Thyroid gland (tissue), 4 donors: ENCODE measurements at regions not wholly inside any gene's neighbourhood (a gene's known extent, or its start where the extent isn't known, plus 50 kb on each side); places are given as distances from the start of the nearest gene placed in this dataset.

ENCODE experiments used
- DNase-seq, 2 donors: peaks; one replicate each; pipeline ENCODE4 v3.0.0-alpha.2; 2019
- H3K27ac ChIP-seq, 3 donors: fragments of 200-600 bp; sonication (generic); 1 replicate in 2 of 3; 2 replicates in 1 of 3; pipeline ENCODE4 v1.5.1; 2016 to 2019; ENCODE audit warnings: mild to moderate bottlenecking in 1 of 3, moderate library complexity in 1 of 3
- H3K27me3 ChIP-seq: fragments of 200-600 bp; sonication (generic); one replicate; pipeline ENCODE4 v1.5.1; 2019
- H3K36me3 ChIP-seq, 2 donors: fragments of 200-600 bp; sonication (generic); one replicate each; pipeline ENCODE4 v1.5.1; 2016 to 2019
- H3K4me1 ChIP-seq, 2 donors: fragments of 200-600 bp; sonication (generic); one replicate each; pipeline ENCODE4 v1.5.1; 2017 to 2019
- H3K4me3 ChIP-seq, 3 donors: fragments of 200-600 bp; sonication (generic); replicated peaks in 1 of 3; 1 replicate in 2 of 3; 2 replicates in 1 of 3; pipeline ENCODE4 v1.5.1; 2016; ENCODE audit warnings: mild to moderate bottlenecking in 1 of 3
- H3K9me3 ChIP-seq: fragments of 200-600 bp; sonication (generic); one replicate; pipeline ENCODE4 v1.5.1; 2017
- POLR2A ChIP-seq, 2 donors: fragments of 450-650 bp; IDR thresholded peaks; one replicate each; pipeline ENCODE4 v1.6.1; 2017; ENCODE audit warnings: antibody characterized with exemption in 2 of 2, mild to moderate bottlenecking in 2 of 2, moderate library complexity in 1 of 2
- WGBS, 2 donors: methylation state at CpG; one replicate each; pipeline ENCODE4 v1.1.5; 2017; 5-methylcytosine and 5-hydroxymethylcytosine counted together
- intact Hi-C: fragments of 100-400 bp; cut with DNase I; formaldehyde crosslinking; loops from one replicate; pipeline ENCODE4 v1.15.1; 2023
- TF ChIP-seq, protein P1 (sequence below), 6 experiments: fragments of 200-600 bp in 3 of 6; fragments of 450-650 bp in 3 of 6; sonication (generic) in 3 of 6; IDR thresholded peaks; one replicate each; pipeline ENCODE4 v1.5.1; 2016 to 2019; ENCODE audit warnings: antibody characterized with exemption in 6 of 6, mild to moderate bottlenecking in 2 of 6, inconsistent platforms in 1 of 6, moderate library complexity in 1 of 6

DNA sequence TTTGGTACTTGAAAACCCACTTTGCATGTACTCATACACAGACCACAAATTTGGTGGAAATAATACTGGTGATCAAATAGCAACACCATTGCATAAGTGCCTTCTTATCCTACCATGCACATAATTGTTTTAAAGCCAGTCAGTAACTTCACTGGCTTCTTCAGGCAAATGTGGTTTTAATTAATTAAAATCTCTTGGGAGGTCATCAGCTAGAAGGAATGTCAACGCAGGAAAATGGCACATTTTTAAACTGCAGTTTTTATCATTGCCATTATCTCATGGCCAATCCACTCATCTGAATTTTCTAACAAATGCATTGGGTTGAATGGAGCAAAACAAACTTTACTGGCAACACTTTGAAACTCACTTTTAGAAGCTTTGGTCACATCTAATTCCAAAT is 105.7 kb upstream of the ZPLD1 start:
- no peak overlapping the region for H3K27ac ChIP-seq
- intact Hi-C loops, result no loop called here
- H3K36me3 ChIP-seq, result no peaks in the 10 kb centered on the region
- H3K9me3 ChIP-seq, result no peaks in the 10 kb centered on the region
- no peaks in the 10 kb centered on the region for H3K27me3 ChIP-seq
- H3K4me1 ChIP-seq, result no peaks in the 10 kb centered on the region
- no peak overlapping the region for H3K4me3 ChIP-seq
- TF ChIP-seq, protein P1, sequence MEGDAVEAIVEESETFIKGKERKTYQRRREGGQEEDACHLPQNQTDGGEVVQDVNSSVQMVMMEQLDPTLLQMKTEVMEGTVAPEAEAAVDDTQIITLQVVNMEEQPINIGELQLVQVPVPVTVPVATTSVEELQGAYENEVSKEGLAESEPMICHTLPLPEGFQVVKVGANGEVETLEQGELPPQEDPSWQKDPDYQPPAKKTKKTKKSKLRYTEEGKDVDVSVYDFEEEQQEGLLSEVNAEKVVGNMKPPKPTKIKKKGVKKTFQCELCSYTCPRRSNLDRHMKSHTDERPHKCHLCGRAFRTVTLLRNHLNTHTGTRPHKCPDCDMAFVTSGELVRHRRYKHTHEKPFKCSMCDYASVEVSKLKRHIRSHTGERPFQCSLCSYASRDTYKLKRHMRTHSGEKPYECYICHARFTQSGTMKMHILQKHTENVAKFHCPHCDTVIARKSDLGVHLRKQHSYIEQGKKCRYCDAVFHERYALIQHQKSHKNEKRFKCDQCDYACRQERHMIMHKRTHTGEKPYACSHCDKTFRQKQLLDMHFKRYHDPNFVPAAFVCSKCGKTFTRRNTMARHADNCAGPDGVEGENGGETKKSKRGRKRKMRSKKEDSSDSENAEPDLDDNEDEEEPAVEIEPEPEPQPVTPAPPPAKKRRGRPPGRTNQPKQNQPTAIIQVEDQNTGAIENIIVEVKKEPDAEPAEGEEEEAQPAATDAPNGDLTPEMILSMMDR (IDR thresholded peaks at IDR 0.05), result no peak
- TF ChIP-seq POLR2A (IDR thresholded peaks at IDR 0.05), result no peak
- no peak for DNase-seq
- WGBS, 2 donors, result 60 to 75% methylated on average over 1 of the region's 1 CpG

- Histone ChIP-seq H3K4me1 (no peaks in the 10 kb centered on the region), H3K36me3 (no peaks in the 10 kb centered on the region), H3K27me3 (no peaks in the 10 kb centered on the region), H3K27ac (no peak overlapping the region), H3K9me3 (no peaks in the 10 kb centered on the region), H3K4me3 (no peak overlapping the region)
- intact Hi-C loops, result no loop called here
- no peak for DNase-seq
- 90 to 92% methylated on average over 1 of the region's 1 CpG for WGBS, 2 donors
- TF ChIP-seq, protein P1 (IDR thresholded peaks at IDR 0.05), result no peak
- no peak for TF ChIP-seq POLR2A (IDR thresholded peaks at IDR 0.05)
These were observed 105.3 kb upstream of the ZPLD1 start for GRCh38 chr3:102329561-102329960.

GRCh38 chr3:102332205-102332604 is 102.6 kb upstream of the ZPLD1 start:
- no peaks in the 10 kb centered on the region for H3K4me1 ChIP-seq
- H3K4me3 ChIP-seq, result no peak overlapping the region
- H3K36me3 ChIP-seq, result no peaks in the 10 kb centered on the region
- no peak overlapping the region for H3K27ac ChIP-seq
- no peaks in the 10 kb centered on the region for H3K9me3 ChIP-seq
- no peak for DNase-seq
- TF ChIP-seq, protein P1 (IDR thresholded peaks at IDR 0.05), result no peak
- no peak for TF ChIP-seq POLR2A (IDR thresholded peaks at IDR 0.05)
- WGBS, 2 donors, result 92 to 95% methylated on average over 1 of the region's 1 CpG
- intact Hi-C loops, result no loop called here
- H3K27me3 ChIP-seq, result no peaks in the 10 kb centered on the region

DNA sequence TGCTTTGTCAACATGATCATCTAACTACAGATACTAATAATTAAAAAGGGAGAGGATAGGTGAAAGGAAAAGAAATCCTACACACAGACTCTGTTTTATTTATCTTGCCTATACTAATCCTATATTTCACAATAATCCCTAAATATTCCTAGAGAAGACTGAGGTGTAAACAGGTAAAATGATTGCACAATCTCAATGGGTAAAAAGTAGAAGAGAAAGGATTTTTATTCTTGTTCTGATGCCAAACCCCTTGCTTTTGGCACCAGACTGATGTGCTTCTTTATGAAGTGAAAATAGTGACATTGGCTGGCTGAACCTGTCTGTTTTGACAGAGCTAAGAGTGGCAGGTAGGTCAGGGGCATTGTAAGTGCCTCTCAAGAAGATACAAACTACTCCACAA is 101.9 kb upstream of the ZPLD1 start:
- no peak for TF ChIP-seq POLR2A (IDR thresholded peaks at IDR 0.05)
- TF ChIP-seq, protein P1 (IDR thresholded peaks at IDR 0.05), result no peak
- H3K4me3 ChIP-seq, result no peak overlapping the region
- no peak overlapping the region for H3K27ac ChIP-seq
- no peaks in the 10 kb centered on the region for H3K4me1 ChIP-seq
- intact Hi-C loops, result no loop called here
- H3K36me3 ChIP-seq, result no peaks in the 10 kb centered on the region
- H3K27me3 ChIP-seq, result no peaks in the 10 kb centered on the region
- no peaks in the 10 kb centered on the region for H3K9me3 ChIP-seq
- DNase-seq, result no peak

- intact Hi-C loops, result no loop called here
- 77 to 79% methylated on average over 3 of the region's 3 CpGs for WGBS, 2 donors
- DNase-seq, result no peak
These were observed 98.7 kb upstream of the ZPLD1 start for GRCh38 chr3:102336130-102336529.

More at GRCh38 chr3:102336130-102336529, 98.7 kb upstream of the ZPLD1 start:
- Histone ChIP-seq H3K27me3 (no peaks in the 10 kb centered on the region), H3K4me3 (no peak overlapping the region), H3K36me3 (no peaks in the 10 kb centered on the region), H3K27ac (no peak overlapping the region), H3K4me1 (no peaks in the 10 kb centered on the region), H3K9me3 (no peaks in the 10 kb centered on the region)
- TF ChIP-seq POLR2A (IDR thresholded peaks at IDR 0.05), result no peak
- TF ChIP-seq, protein P1 (IDR thresholded peaks at IDR 0.05), result no peak
